ENCODE measurements at regions not wholly inside any gene's neighbourhood (a gene's known extent, or its start where the extent isn't known, plus 50 kb on each side); places are given as distances from the start of the nearest gene placed in this dataset.

- no peak for TF ChIP-seq EZH2 (IDR thresholded peaks at IDR 0.05; ENCODE audit: borderline replicate concordance, low read depth, low read length, poor library complexity, severe bottlenecking)
- Histone ChIP-seq H3K36me3 (ENCODE audit: insufficient read depth, low read length, poor library complexity, severe bottlenecking) (no peaks in the 10 kb centered on the region), H3K9me3 (ENCODE audit: low read depth, low read length, poor library complexity, severe bottlenecking) (no peaks in the 10 kb centered on the region), H3K4me3 (ENCODE audit: low read depth, low read length, poor library complexity, severe bottlenecking) (no peak overlapping the region), H3K4me1 (ENCODE audit: insufficient read depth, low read length, poor library complexity, severe bottlenecking) (no peaks in the 10 kb centered on the region), H3K27ac (ENCODE audit: low read depth, low read length, poor library complexity, severe bottlenecking) (no peak overlapping the region), H3K27me3 (replicated peaks; ENCODE audit: insufficient read depth, low read depth, low read length, poor library complexity) (no peaks in the 10 kb centered on the region)
- POLR2A ChIA-PET (ENCODE audit: low non-redundant PET), result no interaction called here
- no TSS peak for BruUV-seq (replicated peaks)
- intact Hi-C loops (cut with micrococcal nuclease; ENCODE audit: unreplicated experiment), result no loop called here
- DNase-seq (ENCODE audit: low spot score), result no peak
- CTCF ChIA-PET, result no interaction called here
Measured at GRCh38 chr15:95097361-95097760, 866.0 kb downstream of the MCTP2 start.

GRCh38 chr15:95105229-95105628 lies 873.9 kb downstream of the MCTP2 start:
- ChIA-PET POLR2A (ENCODE audit: low non-redundant PET) (no interaction called here), CTCF (no interaction called here)
- TF ChIP-seq CTCF (conservative IDR thresholded peaks at IDR 0.05; ENCODE audit: low read depth, low read length) (no peak), EZH2 (IDR thresholded peaks at IDR 0.05; ENCODE audit: borderline replicate concordance, low read depth, low read length, poor library complexity, severe bottlenecking) (no peak)
- intact Hi-C loops (cut with micrococcal nuclease; ENCODE audit: unreplicated experiment), result no loop called here
- BruUV-seq (replicated peaks), result no TSS peak
- Histone ChIP-seq H3K27ac (ENCODE audit: low read depth, low read length, poor library complexity, severe bottlenecking) (no peak overlapping the region), H3K4me1 (ENCODE audit: insufficient read depth, low read length, poor library complexity, severe bottlenecking) (no peaks in the 10 kb centered on the region), H3K4me3 (ENCODE audit: low read depth, low read length, poor library complexity, severe bottlenecking) (no peak overlapping the region), H3K36me3 (ENCODE audit: insufficient read depth, low read length, poor library complexity, severe bottlenecking) (no peaks in the 10 kb centered on the region), H3K27me3 (replicated peaks; ENCODE audit: insufficient read depth, low read depth, low read length, poor library complexity) (no peaks in the 10 kb centered on the region), H3K9me3 (ENCODE audit: low read depth, low read length, poor library complexity, severe bottlenecking) (no peaks in the 10 kb centered on the region)
- DNase-seq (ENCODE audit: low spot score), result no peak

- ChIA-PET POLR2A (ENCODE audit: low non-redundant PET) (no interaction called here), CTCF (no interaction called here)
- intact Hi-C loops (cut with micrococcal nuclease; ENCODE audit: unreplicated experiment), result no loop called here
- no peaks in the 10 kb centered on the region for H3K27me3 ChIP-seq (replicated peaks; ENCODE audit: insufficient read depth, low read depth, low read length, poor library complexity)
- DNase-seq (ENCODE audit: low spot score), result no peak
- H3K27ac ChIP-seq (ENCODE audit: low read depth, low read length, poor library complexity, severe bottlenecking), result no peak overlapping the region
- no peaks in the 10 kb centered on the region for H3K4me1 ChIP-seq (ENCODE audit: insufficient read depth, low read length, poor library complexity, severe bottlenecking)
- H3K9me3 ChIP-seq (ENCODE audit: low read depth, low read length, poor library complexity, severe bottlenecking), result no peaks in the 10 kb centered on the region
- no peak overlapping the region for H3K4me3 ChIP-seq (ENCODE audit: low read depth, low read length, poor library complexity, severe bottlenecking)
- no TSS peak for BruUV-seq (replicated peaks)
- H3K36me3 ChIP-seq (ENCODE audit: insufficient read depth, low read length, poor library complexity, severe bottlenecking), result no peaks in the 10 kb centered on the region
- TF ChIP-seq CTCF (conservative IDR thresholded peaks at IDR 0.05; ENCODE audit: low read depth, low read length), result no peak
- TF ChIP-seq EZH2 (IDR thresholded peaks at IDR 0.05; ENCODE audit: borderline replicate concordance, low read depth, low read length, poor library complexity, severe bottlenecking), result no peak
Measured at GRCh38 chr15:95106801-95107200, 875.4 kb downstream of the MCTP2 start.

GRCh38 chr15:95108673-95109072 lies 877.3 kb downstream of the MCTP2 start:
- no peak for DNase-seq (ENCODE audit: low spot score)
- Histone ChIP-seq H3K27me3 (replicated peaks; ENCODE audit: insufficient read depth, low read depth, low read length, poor library complexity) (no peaks in the 10 kb centered on the region), H3K36me3 (ENCODE audit: insufficient read depth, low read length, poor library complexity, severe bottlenecking) (no peaks in the 10 kb centered on the region), H3K27ac (ENCODE audit: low read depth, low read length, poor library complexity, severe bottlenecking) (no peak overlapping the region), H3K9me3 (ENCODE audit: low read depth, low read length, poor library complexity, severe bottlenecking) (no peaks in the 10 kb centered on the region), H3K4me1 (ENCODE audit: insufficient read depth, low read length, poor library complexity, severe bottlenecking) (no peaks in the 10 kb centered on the region), H3K4me3 (ENCODE audit: low read depth, low read length, poor library complexity, severe bottlenecking) (no peak overlapping the region)
- no TSS peak for BruUV-seq (replicated peaks)
- TF ChIP-seq CTCF (conservative IDR thresholded peaks at IDR 0.05; ENCODE audit: low read depth, low read length) (no peak), EZH2 (IDR thresholded peaks at IDR 0.05; ENCODE audit: borderline replicate concordance, low read depth, low read length, poor library complexity, severe bottlenecking) (no peak)
- ChIA-PET POLR2A (ENCODE audit: low non-redundant PET) (no interaction called here), CTCF (no interaction called here)
- intact Hi-C loops (cut with micrococcal nuclease; ENCODE audit: unreplicated experiment), result no loop called here
